ENCODE measurements at regions not wholly inside any gene's neighbourhood (a gene's known extent, or its start where the extent isn't known, plus 50 kb on each side); places are given as distances from the start of the nearest gene placed in this dataset.
A peak's percentile ranks its signal among the peaks of the same experiment; 100 is the strongest.

GRCh38 chr4:34718576-34719245, 1525.6 kb downstream of the ARAP2 start:
- no peak for TF ChIP-seq EZH2 (IDR thresholded peaks at IDR 0.05; ENCODE audit: low read length, missing control alignments)
- TF ChIP-seq, protein P1, sequence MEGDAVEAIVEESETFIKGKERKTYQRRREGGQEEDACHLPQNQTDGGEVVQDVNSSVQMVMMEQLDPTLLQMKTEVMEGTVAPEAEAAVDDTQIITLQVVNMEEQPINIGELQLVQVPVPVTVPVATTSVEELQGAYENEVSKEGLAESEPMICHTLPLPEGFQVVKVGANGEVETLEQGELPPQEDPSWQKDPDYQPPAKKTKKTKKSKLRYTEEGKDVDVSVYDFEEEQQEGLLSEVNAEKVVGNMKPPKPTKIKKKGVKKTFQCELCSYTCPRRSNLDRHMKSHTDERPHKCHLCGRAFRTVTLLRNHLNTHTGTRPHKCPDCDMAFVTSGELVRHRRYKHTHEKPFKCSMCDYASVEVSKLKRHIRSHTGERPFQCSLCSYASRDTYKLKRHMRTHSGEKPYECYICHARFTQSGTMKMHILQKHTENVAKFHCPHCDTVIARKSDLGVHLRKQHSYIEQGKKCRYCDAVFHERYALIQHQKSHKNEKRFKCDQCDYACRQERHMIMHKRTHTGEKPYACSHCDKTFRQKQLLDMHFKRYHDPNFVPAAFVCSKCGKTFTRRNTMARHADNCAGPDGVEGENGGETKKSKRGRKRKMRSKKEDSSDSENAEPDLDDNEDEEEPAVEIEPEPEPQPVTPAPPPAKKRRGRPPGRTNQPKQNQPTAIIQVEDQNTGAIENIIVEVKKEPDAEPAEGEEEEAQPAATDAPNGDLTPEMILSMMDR (conservative IDR thresholded peaks at IDR 0.05 in 1 of 2, IDR thresholded peaks at IDR 0.05 in 1 of 2; ENCODE audit: low read depth in 1 of 2, low read length in 2 of 2), result no peak

GRCh38 chr4:34720571-34720970, 1523.7 kb downstream of the ARAP2 start:
- Histone ChIP-seq H3K36me3 (ENCODE audit: control insufficient read depth, insufficient read depth, low read length) (no peaks in the 10 kb centered on the region), H3K9ac (ENCODE audit: insufficient read depth, low read length) (no peak overlapping the region), H4K20me1 (ENCODE audit: control insufficient read depth, extremely low read depth, insufficient read depth, low read length) (no peaks in the 10 kb centered on the region), H3K79me2 (ENCODE audit: control insufficient read depth, insufficient read depth, low read length) (no peaks in the 10 kb centered on the region), H2AFZ (ENCODE audit: low read length) (no peak overlapping the region), H3K9me3 (ENCODE audit: control insufficient read depth, insufficient read depth, low read depth, low read length) (no peaks in the 10 kb centered on the region), H3K27ac (ENCODE audit: insufficient read depth, low read length) (no peak overlapping the region), H3K4me3 (replicated peaks in 1 of 4; ENCODE audit: control extremely low read depth in 1 of 4, insufficient read depth in 1 of 4, low read depth in 3 of 4, low read length in 4 of 4) (no peak overlapping the region), H3K4me1 (ENCODE audit: control insufficient read depth, extremely low read depth, insufficient read depth, low read length) (no peaks in the 10 kb centered on the region), H3K27me3 (ENCODE audit: control insufficient read depth, insufficient read depth, low read length) (no peaks in the 10 kb centered on the region), H3K4me2 (ENCODE audit: extremely low read depth, insufficient read depth, low read length) (no peak overlapping the region)
- TF ChIP-seq EZH2 (IDR thresholded peaks at IDR 0.05; ENCODE audit: low read length, missing control alignments), result no peak
- TF ChIP-seq, protein P1 (conservative IDR thresholded peaks at IDR 0.05 in 1 of 2, IDR thresholded peaks at IDR 0.05 in 1 of 2; ENCODE audit: low read depth in 1 of 2, low read length in 2 of 2), result peak in 1 of 2 donors; percentile 65
- DNase-seq (ENCODE audit: low read depth in 2 of 2), result peak; percentile 28 to 77

More at GRCh38 chr4:34718576-34719245, 1525.6 kb downstream of the ARAP2 start:
- no peaks in the 10 kb centered on the region for H3K4me1 ChIP-seq (ENCODE audit: control insufficient read depth, extremely low read depth, insufficient read depth, low read length)
- H3K9ac ChIP-seq (ENCODE audit: insufficient read depth, low read length), result no peak overlapping the region
- no peaks in the 10 kb centered on the region for H3K27me3 ChIP-seq (ENCODE audit: control insufficient read depth, insufficient read depth, low read length)
- no peak overlapping the region for H3K4me3 ChIP-seq (replicated peaks in 1 of 4; ENCODE audit: control extremely low read depth in 1 of 4, insufficient read depth in 1 of 4, low read depth in 3 of 4, low read length in 4 of 4)
- DNase-seq (ENCODE audit: low read depth in 2 of 2), result no peak
- no peak overlapping the region for H2AFZ ChIP-seq (ENCODE audit: low read length)
- H3K9me3 ChIP-seq (ENCODE audit: control insufficient read depth, insufficient read depth, low read depth, low read length), result no peaks in the 10 kb centered on the region
- no peaks in the 10 kb centered on the region for H3K36me3 ChIP-seq (ENCODE audit: control insufficient read depth, insufficient read depth, low read length)
- H3K4me2 ChIP-seq (ENCODE audit: extremely low read depth, insufficient read depth, low read length), result no peak overlapping the region
- H3K79me2 ChIP-seq (ENCODE audit: control insufficient read depth, insufficient read depth, low read length), result no peaks in the 10 kb centered on the region
- H4K20me1 ChIP-seq (ENCODE audit: control insufficient read depth, extremely low read depth, insufficient read depth, low read length), result no peaks in the 10 kb centered on the region
- H3K27ac ChIP-seq (ENCODE audit: insufficient read depth, low read length), result no peak overlapping the region

GRCh38 chr4:34721835-34722234, 1522.5 kb downstream of the ARAP2 start:
- Histone ChIP-seq H3K79me2 (ENCODE audit: control insufficient read depth, insufficient read depth, low read length) (no peaks in the 10 kb centered on the region), H3K27ac (ENCODE audit: insufficient read depth, low read length) (no peak overlapping the region), H3K27me3 (ENCODE audit: control insufficient read depth, insufficient read depth, low read length) (no peaks in the 10 kb centered on the region), H3K9me3 (ENCODE audit: control insufficient read depth, insufficient read depth, low read depth, low read length) (no peaks in the 10 kb centered on the region), H2AFZ (ENCODE audit: low read length) (no peak overlapping the region), H3K9ac (ENCODE audit: insufficient read depth, low read length) (no peak overlapping the region), H3K36me3 (ENCODE audit: control insufficient read depth, insufficient read depth, low read length) (no peaks in the 10 kb centered on the region), H3K4me1 (ENCODE audit: control insufficient read depth, extremely low read depth, insufficient read depth, low read length) (no peaks in the 10 kb centered on the region), H3K4me3 (replicated peaks in 1 of 4; ENCODE audit: control extremely low read depth in 1 of 4, insufficient read depth in 1 of 4, low read depth in 3 of 4, low read length in 4 of 4) (no peak overlapping the region), H4K20me1 (ENCODE audit: control insufficient read depth, extremely low read depth, insufficient read depth, low read length) (no peaks in the 10 kb centered on the region), H3K4me2 (ENCODE audit: extremely low read depth, insufficient read depth, low read length) (no peak overlapping the region)
- no peak for DNase-seq (ENCODE audit: low read depth in 2 of 2)
- TF ChIP-seq, protein P1 (conservative IDR thresholded peaks at IDR 0.05 in 1 of 2, IDR thresholded peaks at IDR 0.05 in 1 of 2; ENCODE audit: low read depth in 1 of 2, low read length in 2 of 2), result no peak
- no peak for TF ChIP-seq EZH2 (IDR thresholded peaks at IDR 0.05; ENCODE audit: low read length, missing control alignments)

Measured in fibroblast of lung (primary cell).